GM20000 (cell line): ENCODE measurements at regions not wholly inside any gene's neighbourhood (a gene's known extent, or its start where the extent isn't known, plus 50 kb on each side); places are given as distances from the start of the nearest gene placed in this dataset.

ENCODE experiments used
- DNase-seq: peaks from one replicate; pipeline ENCODE4 v3.0.0; 2012; ENCODE audit warnings: low spot score
- CTCF ChIP-seq: IDR thresholded peaks from 2 replicates; pipeline ENCODE4 v1.5.1; 2012; ENCODE audit warnings: mild to moderate bottlenecking, control low read depth; ENCODE audit errors: extremely low read depth, missing control alignments

DNA sequence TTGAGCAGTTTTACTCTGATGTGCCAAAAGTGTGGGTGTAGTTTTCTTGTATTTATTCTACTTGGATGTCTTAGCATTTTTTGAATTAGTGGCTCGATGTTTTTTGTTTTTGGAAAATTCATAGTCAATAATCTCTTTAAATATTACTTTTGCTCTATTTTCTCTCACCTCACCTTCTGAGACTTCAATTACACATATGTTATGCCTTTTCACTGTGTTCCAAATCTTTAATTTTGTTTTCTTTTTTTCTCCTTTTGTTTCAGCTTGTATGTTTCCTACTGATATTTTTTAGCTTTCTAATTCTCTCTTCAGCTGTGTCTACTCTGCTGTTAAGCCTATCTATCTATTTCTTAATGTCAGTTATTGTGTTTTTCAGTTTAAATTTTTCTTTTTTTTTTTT is 69.5 kb downstream of the ZNF503 start:
- TF ChIP-seq CTCF, result no peak
- no peak for DNase-seq

- TF ChIP-seq CTCF, result no peak
- DNase-seq, result no peak
Observed at GRCh38 chr10:75331081-75331480, 70.5 kb downstream of the ZNF503 start.

- TF ChIP-seq CTCF, result no peak
- no peak for DNase-seq
Observed at GRCh38 chr10:75329190-75329745, 72.3 kb downstream of the ZNF503 start.

DNA sequence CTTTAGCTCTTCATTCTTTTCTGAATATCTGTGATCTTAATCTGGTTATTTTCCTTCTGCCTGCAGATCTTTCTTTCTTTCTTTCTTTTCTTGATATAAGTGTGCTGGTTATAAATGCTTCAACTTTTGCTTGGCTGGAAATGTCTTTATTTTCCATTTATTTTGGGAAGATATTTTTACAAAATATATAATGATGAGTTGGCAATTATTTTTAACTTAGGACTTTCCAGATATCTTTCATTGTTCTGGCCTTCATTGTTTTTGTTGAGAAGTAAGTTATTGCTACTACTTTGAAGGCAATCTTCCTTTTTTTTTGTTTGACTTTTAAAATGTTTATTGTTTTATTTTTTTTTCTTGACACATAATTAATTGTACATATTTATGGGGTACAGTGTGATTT is 75.3 kb downstream of the ZNF503 start:
- DNase-seq, result no peak
- no peak for TF ChIP-seq CTCF

DNA sequence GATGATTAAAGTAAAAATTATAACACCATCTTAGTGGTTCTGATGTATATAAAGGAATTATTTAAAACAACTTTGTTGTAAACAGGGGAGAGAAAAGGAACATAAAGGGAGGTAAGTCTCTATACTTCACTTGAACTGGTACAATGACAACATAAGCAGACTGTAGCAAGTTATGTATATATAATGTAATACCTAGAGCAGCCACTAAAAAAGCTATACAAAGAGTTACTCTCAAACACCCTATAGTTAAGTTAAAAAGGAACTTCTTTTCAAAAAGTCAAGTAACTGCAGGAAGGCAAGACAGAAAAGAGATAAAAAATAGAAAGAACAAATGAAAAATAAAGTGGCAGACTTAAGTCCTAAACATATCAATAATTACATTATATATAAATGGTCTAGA is 82.3 kb downstream of the ZNF503 start:
- no peak for DNase-seq
- TF ChIP-seq CTCF, result no peak

DNA sequence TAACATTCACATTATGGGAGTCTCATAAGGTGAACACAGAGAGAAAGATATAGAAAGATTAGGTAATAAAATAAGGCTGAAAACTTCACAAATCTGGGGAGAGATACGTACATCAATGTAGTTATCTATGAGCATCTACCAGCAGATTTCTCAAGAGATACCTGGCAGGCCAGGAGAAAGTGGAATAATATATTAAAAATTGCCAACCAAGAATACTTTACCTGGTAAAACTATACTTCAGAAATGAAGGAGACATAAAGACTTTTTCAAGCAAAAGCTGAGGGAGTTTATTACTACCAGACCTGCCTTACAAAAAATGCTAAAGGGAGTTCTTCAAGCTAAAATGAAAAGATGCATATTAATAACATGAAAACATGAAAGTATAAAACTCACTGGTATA is 78.8 kb upstream of the COMTD1 start:
- no peak for TF ChIP-seq CTCF
- DNase-seq, result no peak

DNA sequence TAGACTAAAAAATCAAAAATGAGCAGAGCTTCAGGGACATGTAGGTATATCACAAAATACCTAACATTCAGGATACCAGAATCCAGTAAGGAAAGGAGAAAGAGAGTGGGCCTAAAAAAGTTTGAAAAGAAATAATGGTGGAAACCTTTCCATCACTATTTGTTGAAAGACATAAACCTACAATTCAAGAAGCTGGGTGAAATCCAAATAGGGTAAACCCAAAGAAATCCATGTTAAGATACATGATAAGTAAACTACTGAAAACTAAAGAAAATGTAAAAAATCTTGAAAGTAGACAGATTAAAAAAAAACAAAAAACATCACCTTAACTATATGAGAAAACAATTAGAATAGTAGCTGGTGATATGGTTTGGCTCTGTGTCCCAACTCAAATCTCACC is 76.7 kb upstream of the COMTD1 start:
- no peak for DNase-seq
- TF ChIP-seq CTCF, result no peak
